ENCODE measurements at regions not wholly inside any gene's neighbourhood (a gene's known extent, or its start where the extent isn't known, plus 50 kb on each side); places are given as distances from the start of the nearest gene placed in this dataset.
"Not testable (repeated sequence)": the region's sequence is repeated elsewhere in the genome, so short reads cannot be mapped to it uniquely, and the experiment has no call there.

DNA sequence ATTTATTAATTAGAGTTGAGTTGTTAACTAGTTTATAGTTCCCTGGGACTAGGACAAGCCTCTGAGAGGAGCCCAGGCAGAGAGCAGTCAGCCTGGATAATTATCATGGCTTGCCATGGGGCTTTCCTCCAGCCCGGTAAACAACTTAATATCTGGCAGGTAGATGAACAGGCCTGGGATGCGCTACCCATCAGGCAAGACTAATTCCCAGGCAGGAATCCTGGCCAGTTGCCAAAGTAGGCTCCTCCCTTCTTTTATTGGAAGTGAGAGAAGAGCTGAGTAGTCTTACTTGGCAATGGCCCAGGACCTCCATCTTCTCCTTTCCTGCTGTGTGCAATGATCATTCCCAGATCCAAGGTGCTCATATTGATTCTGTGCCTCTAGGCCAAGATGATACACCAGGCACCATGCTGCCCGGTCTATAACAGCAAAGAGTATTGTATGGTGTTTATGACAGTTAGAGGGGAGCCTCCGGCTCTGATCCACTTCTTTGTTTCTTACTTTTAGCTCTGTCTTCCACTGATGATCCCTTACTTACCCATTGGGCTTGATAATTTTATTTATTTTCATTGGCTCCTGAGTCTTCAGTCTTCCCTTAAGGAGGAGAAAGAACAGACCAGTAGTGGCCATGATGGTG lies 408.7 kb downstream of the REEP3 start:
- DNase-seq = no peak

DNA sequence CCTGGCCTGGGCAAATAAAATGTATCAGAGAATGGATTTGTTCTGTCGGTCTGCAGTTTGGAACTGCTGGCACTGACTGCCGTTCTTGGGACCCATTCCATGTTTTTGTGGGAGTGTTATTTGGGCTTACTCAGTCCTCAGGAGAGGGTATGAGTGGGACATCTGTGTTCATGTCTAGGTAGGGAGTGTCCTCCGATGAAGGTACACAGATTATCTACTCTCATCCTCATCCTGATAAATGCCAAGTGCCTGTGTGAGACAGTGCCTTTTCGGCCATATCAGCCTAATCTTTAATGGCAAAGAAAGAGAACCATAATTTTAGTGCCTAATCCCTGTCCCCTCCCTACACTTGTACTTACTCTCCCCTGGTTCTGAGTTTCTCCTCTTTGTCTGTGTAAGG lies 409.4 kb downstream of the REEP3 start:
- no peak for DNase-seq

DNA sequence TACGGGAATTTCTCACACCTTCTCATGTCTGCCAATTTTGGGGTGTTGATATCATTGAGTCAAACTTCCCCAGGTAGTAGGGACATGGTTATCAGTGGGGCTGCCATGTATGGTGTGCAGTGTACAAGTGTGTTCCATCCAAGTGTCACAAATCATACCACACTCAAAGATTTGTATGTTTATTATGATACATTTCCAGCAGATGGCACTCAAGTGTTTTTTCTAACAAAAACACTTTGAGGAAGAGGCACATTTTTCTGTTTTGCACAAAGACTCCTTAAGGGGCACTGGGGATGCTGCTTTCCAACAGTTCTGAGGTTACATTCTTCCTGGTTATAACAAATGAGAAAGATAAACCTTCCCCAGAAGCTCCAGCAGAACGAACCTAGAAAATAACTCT lies 414.5 kb downstream of the REEP3 start:
- DNase-seq = no peak

DNA sequence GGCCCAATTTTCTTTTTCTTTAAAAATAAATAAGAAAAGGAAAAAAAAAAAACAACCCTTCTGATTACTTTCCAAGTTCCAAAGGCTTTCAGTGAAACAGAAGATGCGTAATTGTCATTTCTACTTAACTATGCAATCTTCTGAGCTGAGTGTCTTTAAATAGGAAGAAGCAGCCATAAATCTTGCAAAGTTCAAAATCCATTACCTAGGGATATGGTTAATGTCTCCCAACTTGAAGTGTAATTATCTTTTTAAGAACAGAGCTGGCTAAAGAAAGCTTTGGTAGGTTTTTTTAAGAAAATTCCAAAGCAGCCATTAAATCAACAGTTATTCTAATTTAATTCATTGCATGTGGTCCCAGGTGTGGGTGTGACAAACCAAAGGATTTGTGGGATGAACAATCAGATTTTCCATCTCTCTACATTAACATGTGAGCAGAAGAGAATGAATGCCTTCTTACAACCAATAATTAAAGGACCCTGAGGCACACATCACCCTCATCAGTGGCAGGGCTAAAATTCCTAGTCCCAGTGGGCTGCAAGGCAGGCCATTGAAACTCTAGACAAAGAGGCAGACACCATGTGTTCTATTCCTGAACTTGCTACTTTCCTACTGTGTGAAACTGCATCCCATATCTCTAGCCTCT lies 419.2 kb downstream of the REEP3 start:
- DNase-seq = no peak

DNA sequence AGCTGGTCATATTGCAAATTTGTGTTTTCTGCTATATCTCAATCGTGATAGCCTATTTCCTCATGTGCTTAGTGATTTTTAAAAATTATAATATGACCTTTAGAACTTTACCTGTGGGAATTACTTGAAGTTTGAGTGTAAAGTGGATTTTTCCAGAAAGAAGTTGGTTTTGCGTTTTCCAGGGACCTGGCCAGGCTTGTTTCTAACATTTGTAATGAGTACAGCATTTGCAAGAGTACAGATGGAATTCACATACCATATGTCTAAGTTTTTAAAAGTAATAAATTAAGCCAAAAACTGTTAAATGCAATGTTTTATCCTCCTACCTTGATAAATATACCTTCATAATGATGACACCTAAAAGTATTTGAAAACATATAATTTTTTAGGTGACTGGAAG lies 443.2 kb downstream of the REEP3 start:
- no peak for DNase-seq

DNA sequence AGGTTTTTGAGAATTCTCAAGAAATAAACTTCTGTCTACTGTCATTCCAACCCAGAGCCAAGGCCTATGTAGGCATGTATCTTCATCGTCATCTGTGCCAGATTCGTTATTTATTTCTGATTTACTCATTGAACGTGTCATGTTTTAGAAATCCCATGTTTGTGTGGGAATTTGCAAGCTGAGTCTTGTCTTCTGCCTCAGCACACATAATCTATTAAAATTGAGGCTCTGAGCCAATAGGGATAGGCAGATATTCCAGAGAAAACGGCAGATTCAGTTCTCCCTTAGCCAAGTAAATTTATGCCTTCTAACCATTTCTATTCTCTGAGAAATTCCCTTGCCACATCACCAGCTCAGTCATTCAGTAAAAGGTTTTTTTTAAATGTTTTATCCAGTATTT lies 444.6 kb downstream of the REEP3 start:
- DNase-seq = no peak

DNA sequence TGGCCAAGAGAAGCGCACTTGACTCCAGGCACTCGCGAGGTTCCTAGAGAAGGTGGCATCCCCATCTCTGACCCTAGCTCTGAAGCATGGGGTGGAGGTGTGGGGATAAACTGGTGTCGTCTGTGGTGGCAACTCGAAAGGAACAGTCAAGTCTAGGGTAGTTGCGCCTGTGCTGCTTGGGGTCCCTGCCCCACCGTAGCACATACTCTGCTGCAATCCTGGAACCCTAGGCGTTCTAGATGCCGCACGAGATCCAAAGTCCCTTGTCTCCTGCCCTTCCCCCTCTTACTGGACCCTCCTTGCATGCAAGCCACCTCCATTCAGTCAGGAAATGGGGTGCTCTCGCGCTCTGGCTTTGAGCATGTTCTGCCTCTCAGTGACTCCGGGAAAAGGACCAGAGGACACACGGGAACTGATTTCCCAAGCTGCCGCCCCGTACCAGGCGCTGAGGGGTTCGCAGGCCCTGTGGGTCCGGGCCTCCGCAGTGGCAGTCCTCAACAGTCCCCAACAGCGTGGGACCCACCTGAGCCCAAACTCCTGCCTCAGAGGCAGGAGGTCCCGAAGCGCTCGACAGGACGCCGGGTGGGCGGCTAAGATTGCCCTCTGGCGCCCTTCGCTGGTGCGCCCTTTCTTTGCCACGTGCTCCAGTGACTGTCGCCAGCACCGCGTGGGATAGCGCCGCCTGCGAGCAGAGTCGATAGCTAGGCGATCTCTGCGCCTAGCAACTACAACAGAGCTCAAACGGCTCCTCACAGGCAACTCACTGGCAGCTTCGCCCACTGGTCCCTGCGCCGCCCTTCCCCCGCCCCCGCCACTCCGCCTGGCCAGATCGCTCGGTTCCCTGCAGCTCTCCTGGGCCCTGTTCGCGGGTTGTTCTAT lies 452.0 kb downstream of the REEP3 start:
- no peak for DNase-seq

DNA sequence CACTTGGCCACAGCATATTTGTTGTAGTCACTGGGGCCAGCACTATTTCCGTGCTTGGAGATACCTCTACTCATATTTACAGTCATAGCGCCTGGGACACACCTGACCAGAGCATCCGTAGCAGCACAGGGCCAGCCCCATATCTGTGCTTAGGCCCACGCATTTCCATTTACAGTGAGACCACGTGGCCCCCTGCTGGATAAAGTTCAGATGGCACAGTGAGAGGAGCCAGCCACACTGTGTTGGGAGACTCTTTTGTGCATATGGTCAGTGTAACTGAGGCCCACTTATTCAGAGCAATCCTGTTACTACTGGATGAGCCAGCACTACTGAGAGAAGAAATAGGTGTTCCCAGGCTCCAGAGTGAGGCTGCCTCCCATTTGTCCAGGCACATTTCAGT lies 455.3 kb downstream of the REEP3 start:
- no peak for DNase-seq

DNA sequence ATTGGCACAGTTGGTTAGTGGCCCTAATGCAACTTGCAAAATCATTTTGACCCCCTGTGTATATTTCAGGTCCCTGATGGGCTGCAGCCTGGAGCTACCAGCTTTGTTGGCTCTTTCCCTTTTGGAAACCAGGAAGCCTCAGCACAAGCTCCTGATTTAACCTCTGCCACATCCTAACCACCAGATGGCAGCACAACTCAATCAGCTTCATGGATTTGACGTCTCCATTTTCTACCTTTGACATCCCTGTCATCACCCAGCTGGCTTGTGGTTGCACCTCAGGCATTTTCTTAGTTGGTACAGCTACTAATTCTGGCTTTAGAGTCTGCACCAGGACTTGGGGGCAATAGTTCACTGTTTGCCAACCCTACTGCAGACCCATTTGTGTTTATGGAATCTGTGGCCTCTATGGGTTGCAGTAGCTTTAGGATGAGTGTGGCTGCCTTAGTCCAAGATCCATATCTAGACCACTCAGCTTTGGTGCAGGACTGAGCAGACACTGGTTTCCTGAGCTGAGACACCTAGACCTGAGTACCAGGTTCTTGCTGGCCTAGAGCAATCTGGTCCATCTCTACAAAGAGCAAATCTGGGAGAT lies 456.2 kb downstream of the REEP3 start:
- no peak for DNase-seq

DNA sequence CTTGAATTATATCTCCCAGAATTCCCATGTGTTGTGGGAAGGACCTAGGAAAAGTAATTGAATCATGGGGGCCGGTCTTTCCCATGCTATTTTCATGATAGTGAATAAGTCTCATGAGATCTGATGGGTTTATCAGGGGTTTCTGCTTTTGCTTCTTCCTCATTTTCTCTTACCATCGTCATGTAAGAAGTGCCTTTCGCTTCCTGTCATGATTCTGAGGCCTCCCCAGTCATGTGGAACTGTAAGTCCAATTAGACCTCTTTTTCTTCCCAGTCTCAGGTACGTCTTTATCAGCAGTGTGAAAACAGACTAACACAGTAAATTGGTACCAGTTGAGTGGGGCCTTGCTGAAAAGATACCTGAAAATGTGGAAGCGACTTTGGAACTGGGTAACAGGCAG lies 459.7 kb downstream of the REEP3 start:
- not testable (repeated sequence) for DNase-seq

DNA sequence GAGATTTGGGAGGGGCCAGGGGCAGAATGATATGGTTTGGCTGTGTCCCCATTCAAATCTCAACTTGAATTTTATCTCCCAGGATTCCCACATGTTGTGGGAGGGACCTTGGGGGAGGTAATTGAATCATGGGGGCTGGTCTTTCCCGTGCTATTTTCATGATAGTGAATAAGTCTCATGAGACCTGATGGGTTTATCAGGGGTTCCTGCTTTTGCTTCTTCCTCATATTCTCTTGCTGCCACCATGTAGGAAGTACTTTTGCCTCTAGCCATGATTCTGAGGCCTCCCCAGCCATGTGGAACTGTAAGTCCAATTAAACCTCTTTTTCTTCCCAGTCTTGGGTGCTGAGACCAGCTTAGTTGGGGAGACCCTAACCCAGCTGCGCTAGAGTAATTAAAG lies 462.9 kb downstream of the REEP3 start:
- not testable (repeated sequence) for DNase-seq

DNA sequence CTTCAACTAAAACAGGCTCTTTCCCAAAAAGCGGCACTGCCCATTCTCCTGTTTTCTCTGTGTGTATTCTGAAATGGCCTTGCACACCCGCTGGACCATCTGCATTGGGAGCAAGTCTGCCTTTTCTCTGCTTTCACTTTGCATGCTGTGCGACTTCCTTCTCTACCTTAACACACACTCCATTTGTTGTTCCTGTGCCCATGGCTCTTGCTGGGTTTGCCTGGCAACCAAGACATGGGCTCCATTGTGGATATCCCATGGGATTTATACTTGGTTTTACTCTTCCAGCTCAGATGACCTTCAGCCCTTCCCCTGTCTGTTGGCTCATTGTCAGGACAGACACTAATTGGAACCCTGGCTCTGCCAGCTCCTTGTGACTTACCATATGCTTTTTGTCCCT lies 465.3 kb downstream of the REEP3 start:
- no peak for DNase-seq

DNA sequence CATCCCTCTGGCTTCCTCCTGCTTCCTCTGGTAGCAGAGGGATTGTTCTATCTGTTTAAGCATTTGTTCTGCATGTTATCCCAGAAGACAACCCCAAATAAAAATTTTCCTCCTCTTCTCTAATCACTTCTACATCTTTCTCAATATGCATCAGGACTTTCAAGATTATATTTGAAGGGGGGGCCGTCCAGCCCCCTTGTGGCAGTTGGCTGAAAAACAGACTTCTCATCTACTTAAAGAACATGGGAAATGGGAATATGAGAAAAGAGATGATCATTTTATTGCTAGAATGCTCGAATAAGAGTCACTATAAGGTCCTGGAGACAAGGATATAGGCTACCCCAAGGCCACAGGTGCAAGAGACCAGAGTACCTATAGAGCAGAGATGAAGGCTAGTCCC lies 466.0 kb downstream of the REEP3 start:
- no peak for DNase-seq

DNA sequence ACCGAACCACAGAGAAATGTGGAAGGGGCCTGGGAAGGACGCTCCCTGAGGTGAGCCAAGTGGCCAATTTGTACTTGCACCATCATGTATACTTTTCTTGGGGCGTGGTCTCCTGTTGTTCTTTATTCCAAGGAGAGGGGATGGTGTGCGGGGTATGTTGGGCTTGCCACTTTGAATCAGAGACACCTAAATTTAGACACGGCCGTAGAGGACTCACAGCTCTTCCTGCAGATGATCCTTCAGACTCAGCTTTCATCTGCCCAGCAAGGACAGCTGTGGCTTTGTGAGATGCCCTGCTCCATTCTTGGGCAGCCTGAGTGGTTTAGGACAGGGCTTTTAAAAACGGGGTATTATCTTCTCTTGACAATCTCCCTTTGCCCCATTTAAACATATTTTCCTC lies 473.2 kb downstream of the REEP3 start:
- DNase-seq = no peak

DNA sequence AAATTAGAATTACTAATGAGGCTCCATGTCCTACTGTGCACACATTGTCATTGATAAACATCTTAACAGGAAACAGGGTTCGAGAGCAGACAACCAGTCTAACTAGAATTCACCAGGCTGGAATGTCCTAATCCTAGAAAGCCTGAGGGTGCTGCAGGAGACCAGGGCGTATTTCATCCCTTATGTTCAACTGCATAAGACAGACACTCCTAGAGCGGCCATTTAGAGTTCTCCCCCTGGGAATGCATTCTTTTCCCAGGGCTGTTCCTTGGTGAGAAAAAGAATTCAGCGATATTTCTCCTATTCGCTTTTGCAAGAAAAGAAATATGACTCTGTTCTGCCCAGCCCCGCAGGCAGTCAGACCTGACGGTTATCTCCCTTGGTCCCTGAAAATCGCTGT lies 486.0 kb downstream of the REEP3 start:
- no peak for DNase-seq

DNA sequence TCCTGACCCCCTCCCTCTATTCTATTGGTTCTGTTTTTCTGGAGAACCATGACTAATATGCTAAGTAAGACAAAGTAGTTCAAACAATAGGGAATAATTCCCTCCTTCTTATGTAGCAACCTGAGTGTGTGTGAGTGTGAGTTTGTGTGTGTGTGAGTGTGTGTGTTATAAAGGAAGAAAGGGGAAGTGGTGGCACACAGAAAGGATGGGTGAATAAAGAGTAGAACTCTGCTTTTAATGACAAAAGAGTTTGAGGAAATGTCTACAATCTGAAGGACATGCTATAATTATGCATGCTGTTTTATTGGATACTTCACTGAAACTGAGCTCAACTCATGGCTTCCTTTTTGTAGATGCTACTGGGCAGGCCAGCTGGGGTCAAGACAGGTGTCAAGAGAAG lies 489.5 kb downstream of the REEP3 start:
- DNase-seq = no peak

DNA sequence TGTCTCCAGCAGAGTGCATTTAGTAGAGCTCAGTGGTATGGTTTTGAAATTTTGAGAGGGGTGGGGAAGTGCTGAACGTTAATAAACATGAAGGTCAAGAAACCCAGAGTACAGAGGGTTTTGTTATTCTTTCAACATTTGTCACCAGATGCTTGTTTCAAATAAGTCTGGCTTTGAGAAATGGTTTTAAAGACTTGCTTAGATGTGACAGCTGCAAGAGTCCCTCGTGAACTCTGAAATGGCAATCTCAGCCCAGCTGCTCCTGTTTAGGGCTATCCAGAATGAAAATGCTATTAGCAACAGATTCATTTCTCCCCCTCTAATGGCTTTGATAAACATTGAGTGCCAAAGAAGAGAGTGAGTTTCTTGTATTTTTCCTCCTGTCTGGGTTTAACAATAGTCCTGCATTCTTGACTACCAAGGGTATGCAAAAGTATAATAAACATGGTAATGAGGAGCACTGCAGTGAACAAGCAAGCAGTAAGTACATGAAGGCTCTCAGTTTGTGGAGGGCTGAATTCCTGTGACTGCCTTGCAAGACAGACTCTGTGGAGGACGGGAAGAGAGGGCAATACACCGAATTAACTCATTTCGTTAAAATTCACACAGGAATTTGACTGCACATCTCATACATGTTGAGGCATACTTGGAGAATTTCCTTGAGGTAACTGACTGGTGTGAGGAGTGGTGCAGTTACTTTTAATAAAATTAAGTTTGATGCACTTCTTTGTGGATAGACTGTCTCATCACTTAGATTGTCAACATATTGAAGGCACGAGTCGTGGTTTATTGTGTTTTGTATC lies 490.9 kb downstream of the REEP3 start:
- no peak for DNase-seq

DNA sequence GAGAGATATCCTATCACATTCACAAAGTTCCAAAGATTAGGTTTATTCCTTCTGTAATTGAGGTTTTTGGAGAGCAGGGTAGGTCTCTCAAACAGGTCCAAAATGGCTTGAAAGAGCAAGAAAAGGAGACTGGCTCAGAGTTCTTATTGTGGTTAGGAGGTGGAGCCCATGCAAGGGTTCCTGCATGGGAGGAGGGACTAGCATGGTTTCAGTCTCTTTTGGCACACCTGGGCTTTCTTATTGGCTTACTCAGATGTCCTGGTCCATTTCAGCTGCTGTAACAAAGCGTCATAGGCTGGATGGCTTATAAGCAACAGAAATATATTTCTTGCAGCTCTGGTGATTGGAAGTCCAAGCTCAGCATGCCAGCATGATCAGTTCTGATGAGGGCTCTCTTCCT lies 493.1 kb downstream of the REEP3 start:
- no peak for DNase-seq

DNA sequence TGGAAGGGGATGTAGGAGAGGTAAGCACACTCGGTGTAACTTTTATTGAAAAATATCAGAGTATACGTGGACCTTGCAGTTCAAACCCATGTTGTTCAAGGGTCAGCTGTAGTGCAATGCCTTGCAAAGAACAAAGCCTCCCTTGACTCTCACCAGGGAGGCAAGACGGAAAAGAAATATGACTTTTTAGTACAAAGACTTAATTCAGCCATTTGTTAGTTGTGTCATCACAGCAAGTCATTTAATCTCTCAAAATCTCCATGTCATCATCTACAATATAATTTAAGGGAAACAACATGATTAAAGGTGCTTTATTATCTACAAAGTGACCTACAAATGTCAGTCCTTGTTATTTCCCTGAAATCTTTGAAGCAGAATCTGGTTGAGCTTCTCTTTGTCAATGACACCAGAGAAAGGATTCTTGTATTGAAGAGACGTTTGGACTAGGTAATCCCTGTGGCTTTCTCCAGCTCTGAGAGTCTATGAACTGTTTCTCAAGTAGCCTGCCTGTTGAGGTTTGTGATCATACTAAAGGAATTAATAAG lies 502.8 kb downstream of the REEP3 start:
- no peak for DNase-seq

DNA sequence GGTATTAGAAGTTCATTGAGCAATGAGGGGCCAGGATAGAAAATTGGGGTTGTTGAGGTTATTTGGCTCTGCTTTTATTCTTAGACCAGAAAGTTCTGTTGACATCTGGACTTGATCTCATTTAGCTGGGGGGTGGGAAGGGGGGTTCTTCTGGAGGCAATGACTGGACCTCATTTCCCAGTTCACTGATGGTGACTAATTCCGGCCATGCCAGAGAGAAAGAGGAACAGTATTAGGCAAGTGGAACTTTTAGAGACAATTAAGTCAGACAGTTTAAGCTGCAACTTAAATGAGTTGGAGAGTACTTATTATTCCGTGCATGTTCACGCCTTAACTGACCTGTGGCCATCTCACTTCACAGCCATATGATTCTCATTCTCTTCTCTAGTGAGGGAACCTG lies 512.5 kb downstream of the REEP3 start:
- no peak for DNase-seq

DNA sequence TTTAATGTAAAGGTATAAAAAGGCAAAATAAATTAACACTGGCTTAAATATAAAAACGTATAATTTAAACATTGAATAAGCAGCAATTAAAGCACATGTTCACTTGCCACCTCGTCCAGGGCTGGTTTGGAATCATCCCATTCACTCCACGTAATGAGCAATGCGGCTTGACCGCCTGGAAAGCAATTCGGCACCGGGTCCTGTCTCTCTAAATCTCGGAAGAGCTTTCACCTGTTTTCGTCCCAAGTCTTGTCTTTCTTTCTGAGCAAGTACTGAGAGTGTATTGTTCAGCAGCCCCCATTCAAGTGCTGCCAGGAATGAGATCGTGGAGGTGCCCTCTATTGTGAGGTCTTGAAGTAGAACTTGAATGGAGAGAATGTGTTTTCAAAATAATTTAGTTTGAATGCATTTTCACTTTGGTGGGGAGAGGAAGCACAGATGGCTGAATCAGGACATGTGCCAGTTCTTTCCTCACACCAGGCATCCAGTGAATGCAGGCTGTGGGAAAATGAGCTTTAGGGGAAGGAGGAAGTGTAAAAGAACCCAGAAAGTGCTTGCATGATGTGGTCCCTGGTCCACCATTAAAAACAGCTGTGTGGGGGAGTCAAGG lies 515.2 kb downstream of the REEP3 start:
- DNase-seq = no peak

DNA sequence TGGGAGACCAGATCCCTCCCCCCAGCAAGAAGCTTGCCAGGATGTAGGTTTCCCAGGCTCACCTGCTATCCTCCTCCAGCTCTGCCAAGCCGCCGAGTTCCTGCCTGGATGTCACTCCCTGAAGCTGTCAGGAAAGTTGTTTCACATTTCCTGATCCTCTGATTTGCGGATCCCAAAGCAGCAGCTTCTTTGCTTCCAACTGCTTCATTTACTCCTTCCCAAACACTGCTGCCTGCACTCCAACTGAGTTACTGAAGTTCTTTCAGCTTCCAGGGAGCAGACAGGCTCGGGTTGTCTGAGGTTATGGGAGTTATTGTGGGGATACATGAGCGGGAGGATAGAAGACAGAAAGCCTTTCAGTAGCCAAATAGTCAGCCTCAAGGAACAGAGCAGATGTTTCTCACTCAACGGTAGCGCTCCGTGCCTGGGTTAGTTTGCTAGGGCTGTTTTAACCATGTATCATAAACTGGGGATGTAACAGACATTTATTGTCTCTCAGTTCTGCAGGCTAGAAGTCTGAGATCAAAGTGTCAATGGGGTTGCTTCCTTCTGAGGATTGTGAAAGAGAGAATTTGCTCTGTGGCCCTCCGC lies 516.0 kb downstream of the REEP3 start:
- DNase-seq = no peak

Data from activated gamma-delta T cell (primary cell).